A549 (cell line): ENCODE measurements at regions not wholly inside any gene's neighbourhood (a gene's known extent, or its start where the extent isn't known, plus 50 kb on each side); places are given as distances from the start of the nearest gene placed in this dataset.

Experiments
- CHD2 ChIP-seq: fragments of 150-350 bp; IDR thresholded peaks from 2 replicates; pipeline ENCODE4 v1.6.1; 2014; ENCODE audit warnings: low read length; ENCODE audit not compliant: partially characterized antibody
- EP300 ChIP-seq, 2 experiments: fragments of >200 bp; sonication (Bioruptor Twin); formaldehyde crosslinking; IDR thresholded peaks; 2 replicates in 1 of 2; 3 replicates in 1 of 2; pipeline ENCODE4 v1.6.1; 2016 to 2017
- JUNB ChIP-seq: fragments of >200 bp; sonication (Bioruptor Twin); formaldehyde crosslinking; IDR thresholded peaks from 2 replicates; pipeline ENCODE4 v1.6.1; 2016
- KDM5A ChIP-seq: fragments of 200-600 bp; sonication (generic); IDR thresholded peaks from 2 replicates; pipeline ENCODE4 v1.6.1; 2016; ENCODE audit warnings: antibody characterized with exemption, mild to moderate bottlenecking
- NR3C1 ChIP-seq: fragments of >200 bp; sonication (Bioruptor Twin); formaldehyde crosslinking; IDR thresholded peaks from 3 replicates; pipeline ENCODE4 v1.6.1; 2017
- POLR2A ChIP-seq: IDR thresholded peaks from 2 replicates; pipeline ENCODE4 v1.6.1; 2012; ENCODE audit warnings: mild to moderate bottlenecking, low read length
- RFX5 ChIP-seq: fragments of 450-650 bp; IDR thresholded peaks from 2 replicates; pipeline ENCODE4 v1.7.1; 2014; ENCODE audit warnings: antibody characterized with exemption, mild to moderate bottlenecking, moderate library complexity
- TF ChIP-seq, protein P1 (sequence below): IDR thresholded peaks from 2 replicates; pipeline ENCODE4 v1.6.1; 2012
- TF ChIP-seq, protein P2 (sequence below): fragments of >200 bp; sonication (Bioruptor Twin); formaldehyde crosslinking; IDR thresholded peaks from 3 replicates; pipeline ENCODE4 v1.5.1; 2016
- TF ChIP-seq, protein P3 (sequence below): IDR thresholded peaks from 2 replicates; pipeline ENCODE4 v1.6.1; 2012
- TF ChIP-seq, protein P4 (sequence below): fragments of 450-650 bp; IDR thresholded peaks from 2 replicates; pipeline ENCODE4 v1.6.1; 2014; ENCODE audit warnings: antibody characterized with exemption
- TF ChIP-seq, protein P5 (sequence below): fragments of 250-450 bp; sonication (Bioruptor Pico); IDR thresholded peaks from 2 replicates; pipeline ENCODE4 v1.5.0; 2021; ENCODE audit warnings: mild to moderate bottlenecking, moderate library complexity, borderline replicate concordance
- TF ChIP-seq, protein P6 (sequence below): fragments of 250-450 bp; sonication (Bioruptor Pico); IDR thresholded peaks from 2 replicates; pipeline ENCODE4 v1.5.0; 2020; ENCODE audit warnings: low read depth, mild to moderate bottlenecking, moderate library complexity
- TF ChIP-seq, protein P7 (sequence below): fragments of >200 bp; sonication (Bioruptor Twin); formaldehyde crosslinking; IDR thresholded peaks from 3 replicates; pipeline ENCODE4 v1.6.1; 2016

DNA sequence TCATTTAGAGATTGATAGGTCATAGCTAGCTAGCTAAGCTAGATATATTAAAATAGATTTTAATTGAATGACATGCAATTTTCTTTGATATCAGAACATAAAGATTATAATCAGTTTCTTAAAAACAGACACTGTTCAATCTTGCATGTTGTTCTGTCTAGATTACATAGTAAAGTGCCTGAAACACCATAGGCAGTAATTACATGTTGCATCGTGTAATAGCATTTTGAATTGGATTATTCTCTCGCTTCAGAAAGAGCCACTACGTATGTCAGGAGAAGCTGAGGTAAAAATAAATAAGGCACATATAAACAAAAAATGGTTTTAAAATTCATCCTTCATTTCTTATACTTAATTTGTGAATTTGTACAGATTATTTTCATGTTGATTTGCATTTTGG lies 148.0 kb upstream of the CDH12 start:
- TF ChIP-seq RFX5 (no peak), POLR2A (no peak), JUNB (no peak), EP300 (IDR thresholded peaks at IDR 0.05) (no peak), CHD2 (no peak), KDM5A (no peak), NR3C1 (no peak)
- TF ChIP-seq, protein P1, sequence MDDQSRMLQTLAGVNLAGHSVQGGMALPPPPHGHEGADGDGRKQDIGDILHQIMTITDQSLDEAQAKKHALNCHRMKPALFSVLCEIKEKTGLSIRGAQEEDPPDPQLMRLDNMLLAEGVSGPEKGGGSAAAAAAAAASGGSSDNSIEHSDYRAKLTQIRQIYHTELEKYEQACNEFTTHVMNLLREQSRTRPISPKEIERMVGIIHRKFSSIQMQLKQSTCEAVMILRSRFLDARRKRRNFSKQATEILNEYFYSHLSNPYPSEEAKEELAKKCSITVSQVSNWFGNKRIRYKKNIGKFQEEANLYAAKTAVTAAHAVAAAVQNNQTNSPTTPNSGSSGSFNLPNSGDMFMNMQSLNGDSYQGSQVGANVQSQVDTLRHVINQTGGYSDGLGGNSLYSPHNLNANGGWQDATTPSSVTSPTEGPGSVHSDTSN = no peak
- TF ChIP-seq, protein P2, sequence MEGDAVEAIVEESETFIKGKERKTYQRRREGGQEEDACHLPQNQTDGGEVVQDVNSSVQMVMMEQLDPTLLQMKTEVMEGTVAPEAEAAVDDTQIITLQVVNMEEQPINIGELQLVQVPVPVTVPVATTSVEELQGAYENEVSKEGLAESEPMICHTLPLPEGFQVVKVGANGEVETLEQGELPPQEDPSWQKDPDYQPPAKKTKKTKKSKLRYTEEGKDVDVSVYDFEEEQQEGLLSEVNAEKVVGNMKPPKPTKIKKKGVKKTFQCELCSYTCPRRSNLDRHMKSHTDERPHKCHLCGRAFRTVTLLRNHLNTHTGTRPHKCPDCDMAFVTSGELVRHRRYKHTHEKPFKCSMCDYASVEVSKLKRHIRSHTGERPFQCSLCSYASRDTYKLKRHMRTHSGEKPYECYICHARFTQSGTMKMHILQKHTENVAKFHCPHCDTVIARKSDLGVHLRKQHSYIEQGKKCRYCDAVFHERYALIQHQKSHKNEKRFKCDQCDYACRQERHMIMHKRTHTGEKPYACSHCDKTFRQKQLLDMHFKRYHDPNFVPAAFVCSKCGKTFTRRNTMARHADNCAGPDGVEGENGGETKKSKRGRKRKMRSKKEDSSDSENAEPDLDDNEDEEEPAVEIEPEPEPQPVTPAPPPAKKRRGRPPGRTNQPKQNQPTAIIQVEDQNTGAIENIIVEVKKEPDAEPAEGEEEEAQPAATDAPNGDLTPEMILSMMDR = no peak
- TF ChIP-seq, protein P3, sequence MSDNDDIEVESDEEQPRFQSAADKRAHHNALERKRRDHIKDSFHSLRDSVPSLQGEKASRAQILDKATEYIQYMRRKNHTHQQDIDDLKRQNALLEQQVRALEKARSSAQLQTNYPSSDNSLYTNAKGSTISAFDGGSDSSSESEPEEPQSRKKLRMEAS = no peak
- TF ChIP-seq, protein P4, sequence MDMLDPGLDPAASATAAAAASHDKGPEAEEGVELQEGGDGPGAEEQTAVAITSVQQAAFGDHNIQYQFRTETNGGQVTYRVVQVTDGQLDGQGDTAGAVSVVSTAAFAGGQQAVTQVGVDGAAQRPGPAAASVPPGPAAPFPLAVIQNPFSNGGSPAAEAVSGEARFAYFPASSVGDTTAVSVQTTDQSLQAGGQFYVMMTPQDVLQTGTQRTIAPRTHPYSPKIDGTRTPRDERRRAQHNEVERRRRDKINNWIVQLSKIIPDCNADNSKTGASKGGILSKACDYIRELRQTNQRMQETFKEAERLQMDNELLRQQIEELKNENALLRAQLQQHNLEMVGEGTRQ = no peak
- TF ChIP-seq, protein P5, sequence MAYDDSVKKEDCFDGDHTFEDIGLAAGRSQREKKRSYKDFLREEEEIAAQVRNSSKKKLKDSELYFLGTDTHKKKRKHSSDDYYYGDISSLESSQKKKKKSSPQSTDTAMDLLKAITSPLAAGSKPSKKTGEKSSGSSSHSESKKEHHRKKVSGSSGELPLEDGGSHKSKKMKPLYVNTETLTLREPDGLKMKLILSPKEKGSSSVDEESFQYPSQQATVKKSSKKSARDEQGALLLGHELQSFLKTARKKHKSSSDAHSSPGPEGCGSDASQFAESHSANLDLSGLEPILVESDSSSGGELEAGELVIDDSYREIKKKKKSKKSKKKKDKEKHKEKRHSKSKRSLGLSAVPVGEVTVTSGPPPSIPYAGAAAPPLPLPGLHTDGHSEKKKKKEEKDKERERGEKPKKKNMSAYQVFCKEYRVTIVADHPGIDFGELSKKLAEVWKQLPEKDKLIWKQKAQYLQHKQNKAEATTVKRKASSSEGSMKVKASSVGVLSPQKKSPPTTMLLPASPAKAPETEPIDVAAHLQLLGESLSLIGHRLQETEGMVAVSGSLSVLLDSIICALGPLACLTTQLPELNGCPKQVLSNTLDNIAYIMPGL (CRISPR knock-in tag) = no peak
- TF ChIP-seq, protein P6, sequence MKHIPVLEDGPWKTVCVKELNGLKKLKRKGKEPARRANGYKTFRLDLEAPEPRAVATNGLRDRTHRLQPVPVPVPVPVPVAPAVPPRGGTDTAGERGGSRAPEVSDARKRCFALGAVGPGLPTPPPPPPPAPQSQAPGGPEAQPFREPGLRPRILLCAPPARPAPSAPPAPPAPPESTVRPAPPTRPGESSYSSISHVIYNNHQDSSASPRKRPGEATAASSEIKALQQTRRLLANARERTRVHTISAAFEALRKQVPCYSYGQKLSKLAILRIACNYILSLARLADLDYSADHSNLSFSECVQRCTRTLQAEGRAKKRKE (CRISPR knock-in tag) = no peak
- TF ChIP-seq, protein P7, sequence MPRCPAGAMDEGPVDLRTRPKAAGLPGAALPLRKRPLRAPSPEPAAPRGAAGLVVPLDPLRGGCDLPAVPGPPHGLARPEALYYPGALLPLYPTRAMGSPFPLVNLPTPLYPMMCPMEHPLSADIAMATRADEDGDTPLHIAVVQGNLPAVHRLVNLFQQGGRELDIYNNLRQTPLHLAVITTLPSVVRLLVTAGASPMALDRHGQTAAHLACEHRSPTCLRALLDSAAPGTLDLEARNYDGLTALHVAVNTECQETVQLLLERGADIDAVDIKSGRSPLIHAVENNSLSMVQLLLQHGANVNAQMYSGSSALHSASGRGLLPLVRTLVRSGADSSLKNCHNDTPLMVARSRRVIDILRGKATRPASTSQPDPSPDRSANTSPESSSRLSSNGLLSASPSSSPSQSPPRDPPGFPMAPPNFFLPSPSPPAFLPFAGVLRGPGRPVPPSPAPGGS = no peak
